Caco-2 (cell line): ENCODE measurements at regions not wholly inside any gene's neighbourhood (a gene's known extent, or its start where the extent isn't known, plus 50 kb on each side); places are given as distances from the start of the nearest gene placed in this dataset.

Source experiments
- BruUV-seq: library from RNA; stranded (reverse); fragments of 400-500 nt; replicated peaks from 2 replicates; lab custom pipeline; 2021; lab: Mats Ljungman, UMichigan
- CTCF ChIA-PET: fragments of 300-600 bp; sonication (Branson Sonifier 250); formaldehyde crosslinking; loops from one replicate; lab custom pipeline; 2022; ENCODE audit warnings: antibody characterized with exemption; lab: Charles Lee
- POLR2A ChIA-PET: fragments of 300-600 bp; sonication (Branson Sonifier 250); formaldehyde crosslinking; loops from one replicate; lab custom pipeline; 2022; ENCODE audit warnings: antibody characterized with exemption; lab: Charles Lee
- DNase-seq, 2 experiments: peaks; one replicate each; pipeline versions ENCODE4 v3.0.0 to v3.0.0-alpha.2; 2020 to 2022
- H3K27me3 ChIP-seq: replicated peaks from 2 replicates; pipeline ENCODE4 v1.6.0; 2011; ENCODE audit warnings: low read length; ENCODE audit not compliant: control insufficient read depth, insufficient read depth
- H3K36me3 ChIP-seq: 2 replicates; pipeline ENCODE4 v1.5.1; 2011; ENCODE audit warnings: low read length; ENCODE audit not compliant: control insufficient read depth, insufficient read depth
- H3K4me1 ChIP-seq: fragments of 250-450 bp; sonication (Bioruptor Pico); 2 replicates; pipeline ENCODE4 v1.5.1; 2020; ENCODE audit warnings: mild to moderate bottlenecking
- H3K4me3 ChIP-seq: 2 replicates; pipeline ENCODE4 v1.5.1; 2011; ENCODE audit warnings: low read depth, mild to moderate bottlenecking, control low read depth, low read length
- H3K9me3 ChIP-seq: fragments of 250-450 bp; sonication (Bioruptor Pico); 2 replicates; pipeline ENCODE4 v1.5.1; 2020; ENCODE audit warnings: mild to moderate bottlenecking, moderate library complexity
- H3K27ac Mint-ChIP-seq: one replicate; pipeline ENCODE4 v1.8.0; 2022; ENCODE audit warnings: mixed read lengths; ENCODE audit not compliant: unreplicated experiment
- H3K27me3 Mint-ChIP-seq: one replicate; pipeline ENCODE4 v1.8.0; 2022; ENCODE audit warnings: mixed read lengths; ENCODE audit not compliant: insufficient read depth, unreplicated experiment
- H3K36me3 Mint-ChIP-seq: one replicate; pipeline ENCODE4 v1.8.0; 2022; ENCODE audit warnings: mild to moderate bottlenecking, mixed read lengths; ENCODE audit not compliant: insufficient read depth, unreplicated experiment
- H3K4me1 Mint-ChIP-seq: one replicate; pipeline ENCODE4 v1.8.0; 2022; ENCODE audit warnings: low read depth, mixed read lengths; ENCODE audit not compliant: unreplicated experiment
- H3K4me3 Mint-ChIP-seq: one replicate; pipeline ENCODE4 v1.8.0; 2022; ENCODE audit warnings: mild to moderate bottlenecking, moderate library complexity, mixed read lengths; ENCODE audit not compliant: unreplicated experiment
- H3K9me3 Mint-ChIP-seq: one replicate; pipeline ENCODE4 v1.8.0; 2022; ENCODE audit warnings: mixed read lengths; ENCODE audit not compliant: unreplicated experiment
- CTCF ChIP-seq, 2 experiments: fragments of 200-600 bp in 1 of 2; IDR thresholded peaks; 1 replicate in 1 of 2; 2 replicates in 1 of 2; pipeline versions ENCODE4 v1.5.1 to v1.8.0; 2011 to 2022; ENCODE audit warnings: antibody characterized with exemption in 1 of 2, control low read depth in 1 of 2, inconsistent platforms in 1 of 2, low read depth in 1 of 2, low read length in 1 of 2, mild to moderate bottlenecking in 1 of 2, moderate library complexity in 1 of 2; ENCODE audit not compliant: insufficient read depth in 1 of 2, severe bottlenecking in 1 of 2, unreplicated experiment in 1 of 2
- intact Hi-C: fragments of 100-400 bp; cut with micrococcal nuclease; formaldehyde crosslinking; loops from one replicate; pipeline ENCODE4 v1.10.0; 2022; ENCODE audit not compliant: unreplicated experiment

GRCh38 chr5:6134281-6134680 is 244.1 kb downstream of the MED10 start:
- H3K36me3 ChIP-seq: no peaks in the 10 kb centered on the region
- Mint-ChIP-seq H3K4me3 (no peak overlapping the region), H3K9me3 (no peaks in the 10 kb centered on the region), H3K27me3 (peaks cover 6% of the 10 kb centered on the region), H3K27ac (no peak overlapping the region), H3K4me1 (no peaks in the 10 kb centered on the region), H3K36me3 (no peaks in the 10 kb centered on the region)
- H3K4me1 ChIP-seq: no peaks in the 10 kb centered on the region
- no peak for TF ChIP-seq CTCF (IDR thresholded peaks at IDR 0.05; ENCODE audit: insufficient read depth in 1 of 2, low read depth in 1 of 2, low read length in 1 of 2, severe bottlenecking in 1 of 2, unreplicated experiment in 1 of 2)
- intact Hi-C loops: no loop called here
- no peak overlapping the region for H3K4me3 ChIP-seq
- H3K27me3 ChIP-seq: no peaks in the 10 kb centered on the region
- BruUV-seq: no TSS peak
- no peak for DNase-seq
- ChIA-PET POLR2A (no interaction called here), CTCF (no interaction called here)
- no peaks in the 10 kb centered on the region for H3K9me3 ChIP-seq

DNA sequence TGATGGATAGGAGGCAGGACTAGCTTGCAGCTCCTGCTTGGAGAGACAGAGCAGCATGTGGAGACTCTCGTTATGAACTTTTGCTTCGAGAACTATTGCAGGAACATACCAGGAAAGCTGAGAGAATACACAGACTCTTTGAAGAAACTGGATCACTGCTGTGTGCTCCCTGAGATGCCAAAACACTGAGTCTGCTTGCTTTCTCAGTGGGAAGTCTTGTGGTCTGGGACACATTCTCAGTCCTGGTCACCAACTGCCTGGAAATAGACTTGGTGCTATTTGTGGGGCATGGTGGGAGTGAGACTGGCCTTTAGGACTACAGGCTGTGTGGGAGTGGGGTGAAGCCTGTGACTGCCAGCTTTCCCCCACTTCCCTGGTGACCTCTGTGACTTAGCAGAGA is 252.6 kb downstream of the MED10 start:
- Mint-ChIP-seq H3K27me3 (no peaks in the 10 kb centered on the region), H3K9me3 (peaks cover 12% of the 10 kb centered on the region), H3K4me3 (no peak overlapping the region), H3K36me3 (no peaks in the 10 kb centered on the region), H3K27ac (no peak overlapping the region), H3K4me1 (no peaks in the 10 kb centered on the region)
- no peak for TF ChIP-seq CTCF (IDR thresholded peaks at IDR 0.05; ENCODE audit: insufficient read depth in 1 of 2, low read depth in 1 of 2, low read length in 1 of 2, severe bottlenecking in 1 of 2, unreplicated experiment in 1 of 2)
- intact Hi-C loops: no loop called here
- ChIA-PET CTCF (no interaction called here), POLR2A (no interaction called here)
- BruUV-seq: no TSS peak
- no peak for DNase-seq
- Histone ChIP-seq H3K36me3 (no peaks in the 10 kb centered on the region), H3K27me3 (no peaks in the 10 kb centered on the region), H3K9me3 (peaks cover 2% of the 10 kb centered on the region), H3K4me1 (no peaks in the 10 kb centered on the region), H3K4me3 (no peak overlapping the region)

- H3K36me3 Mint-ChIP-seq: no peaks in the 10 kb centered on the region
- H3K4me1 Mint-ChIP-seq: no peaks in the 10 kb centered on the region
- H3K4me1 ChIP-seq: no peaks in the 10 kb centered on the region
- no peaks in the 10 kb centered on the region for H3K36me3 ChIP-seq
- POLR2A ChIA-PET: no interaction called here
- H3K27me3 Mint-ChIP-seq: no peaks in the 10 kb centered on the region
- no TSS peak for BruUV-seq
- H3K27me3 ChIP-seq: no peaks in the 10 kb centered on the region
- no peak overlapping the region for H3K27ac Mint-ChIP-seq
- intact Hi-C loops: no loop called here
- CTCF ChIA-PET: no interaction called here
- no peaks in the 10 kb centered on the region; the same call in 1 of the 2 replicates for H3K9me3 ChIP-seq
- no peak for DNase-seq
- no peak overlapping the region for H3K4me3 Mint-ChIP-seq
- H3K9me3 Mint-ChIP-seq: no peaks in the 10 kb centered on the region
- H3K4me3 ChIP-seq: no peak overlapping the region
- no peak for TF ChIP-seq CTCF (IDR thresholded peaks at IDR 0.05; ENCODE audit: insufficient read depth in 1 of 2, low read depth in 1 of 2, low read length in 1 of 2, severe bottlenecking in 1 of 2, unreplicated experiment in 1 of 2)
Measured at GRCh38 chr5:6118691-6119090, 259.7 kb downstream of the MED10 start.
